ENCODE measurements at regions not wholly inside any gene's neighbourhood (a gene's known extent, or its start where the extent isn't known, plus 50 kb on each side); places are given as distances from the start of the nearest gene placed in this dataset.

DNA sequence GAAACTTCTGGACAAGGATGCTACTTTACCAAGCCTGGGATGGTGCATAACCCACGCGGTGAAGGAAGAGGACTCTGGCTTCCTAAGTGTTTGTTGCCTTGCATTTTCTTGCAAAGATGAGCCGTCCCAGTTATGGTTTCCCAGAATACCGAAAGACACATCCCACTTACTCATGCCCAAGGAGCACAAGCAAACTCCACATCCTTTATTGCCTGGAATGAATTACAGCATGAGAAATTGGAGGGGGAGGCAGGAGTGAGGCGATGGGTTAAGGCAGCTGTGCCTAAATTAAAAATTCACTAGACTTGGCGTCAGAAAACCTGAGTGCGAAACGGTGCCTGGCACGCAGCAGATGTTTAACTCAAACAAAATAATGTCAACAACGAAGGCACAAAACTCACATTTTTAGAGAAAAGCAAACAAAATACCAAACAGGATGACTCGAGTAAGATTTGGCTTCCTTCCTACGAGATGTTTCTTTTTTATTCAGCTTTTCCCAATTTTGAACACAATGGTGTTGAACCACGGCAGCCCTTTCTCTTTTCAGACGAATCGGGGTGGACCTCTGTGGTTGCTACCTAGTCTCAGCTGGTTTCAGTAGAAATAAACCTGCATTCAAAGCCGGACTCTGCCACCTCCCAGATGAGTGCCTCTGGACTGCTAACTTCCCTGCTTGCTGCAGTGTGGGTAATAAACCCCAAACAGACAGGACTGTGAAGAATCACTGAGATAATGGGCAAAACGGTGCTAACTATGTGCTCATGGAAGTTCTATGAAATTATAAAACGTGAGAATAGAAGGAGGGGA, 100.3 kb upstream of the NCK2 start:
- H3K27ac Mint-ChIP-seq: no peak overlapping the region
- no peaks in the 10 kb centered on the region for H3K36me3 Mint-ChIP-seq
- no peak overlapping the region for H3K4me3 Mint-ChIP-seq
- CTCF ChIA-PET: no interaction called here
- no peak for DNase-seq
- H3K9me3 Mint-ChIP-seq: no peaks in the 10 kb centered on the region
- peaks cover 20% of the 10 kb centered on the region for H3K27me3 Mint-ChIP-seq
- H3K4me1 Mint-ChIP-seq: no peaks in the 10 kb centered on the region

DNA sequence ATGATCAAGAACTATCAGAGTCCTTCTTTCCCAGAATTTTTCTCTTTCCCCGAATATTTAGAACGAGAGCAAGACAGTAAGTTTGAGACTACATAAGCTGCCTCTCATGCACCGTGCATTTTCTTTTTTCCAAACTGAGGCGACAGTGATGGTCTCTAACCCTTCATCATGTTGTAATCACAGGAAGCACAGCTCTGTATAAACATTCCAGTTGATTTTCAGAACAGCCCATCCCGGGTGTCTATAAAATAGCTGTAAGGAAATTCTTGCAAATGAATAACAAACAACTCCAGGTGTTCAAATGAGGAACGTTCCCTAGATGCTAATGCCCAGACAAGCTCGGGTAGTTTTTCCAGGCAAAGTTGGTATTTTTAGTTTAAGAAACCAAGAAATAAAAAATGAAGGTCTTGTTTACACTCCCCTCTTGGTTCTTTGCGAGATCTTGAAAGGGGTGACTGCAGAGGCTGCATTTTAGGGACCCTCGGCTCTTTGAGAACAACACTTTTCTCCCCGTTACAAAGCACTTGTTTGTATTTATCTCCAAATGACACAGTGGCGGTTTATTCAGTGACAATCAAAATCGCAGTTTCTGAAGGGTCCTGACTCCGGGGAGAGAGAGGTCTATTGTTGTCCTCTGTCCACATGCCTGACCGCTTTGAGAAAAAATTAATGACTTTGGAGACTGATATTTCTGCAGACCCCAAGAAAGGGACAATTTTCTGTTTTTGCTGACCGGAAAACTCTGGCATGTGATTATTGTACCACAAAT, 101.1 kb upstream of the NCK2 start:
- Mint-ChIP-seq H3K36me3 (no peaks in the 10 kb centered on the region), H3K4me1 (no peaks in the 10 kb centered on the region), H3K27me3 (peaks cover 20% of the 10 kb centered on the region), H3K27ac (no peak overlapping the region), H3K4me3 (no peak overlapping the region), H3K9me3 (no peaks in the 10 kb centered on the region)
- CTCF ChIA-PET: no interaction called here
- no peak for DNase-seq

DNA sequence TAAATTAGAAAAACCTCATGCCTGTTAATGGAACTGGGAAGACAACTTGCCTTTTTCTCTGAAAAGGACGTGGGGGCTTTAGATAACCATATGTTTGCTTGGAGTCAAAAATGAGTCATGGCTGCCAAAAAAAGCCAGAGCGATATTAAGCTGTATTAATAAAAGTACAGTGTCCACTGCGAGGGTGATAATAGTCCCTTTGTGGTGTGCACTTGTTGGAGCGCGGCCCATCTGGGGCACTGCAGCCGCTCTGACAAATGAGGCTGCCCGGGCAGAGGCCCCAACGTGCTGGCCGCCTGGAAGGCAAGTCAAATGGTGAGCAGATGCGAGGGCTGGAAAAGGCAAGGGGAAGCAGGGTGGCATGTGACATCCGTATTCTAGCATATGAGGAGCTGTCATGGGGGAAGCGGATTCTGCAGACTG, 103.3 kb upstream of the NCK2 start:
- Mint-ChIP-seq H3K36me3 (no peaks in the 10 kb centered on the region), H3K4me3 (no peak overlapping the region), H3K27me3 (peaks cover 12% of the 10 kb centered on the region), H3K27ac (no peak overlapping the region), H3K4me1 (no peaks in the 10 kb centered on the region), H3K9me3 (no peaks in the 10 kb centered on the region)
- CTCF ChIA-PET: no interaction called here
- no peak for DNase-seq

DNA sequence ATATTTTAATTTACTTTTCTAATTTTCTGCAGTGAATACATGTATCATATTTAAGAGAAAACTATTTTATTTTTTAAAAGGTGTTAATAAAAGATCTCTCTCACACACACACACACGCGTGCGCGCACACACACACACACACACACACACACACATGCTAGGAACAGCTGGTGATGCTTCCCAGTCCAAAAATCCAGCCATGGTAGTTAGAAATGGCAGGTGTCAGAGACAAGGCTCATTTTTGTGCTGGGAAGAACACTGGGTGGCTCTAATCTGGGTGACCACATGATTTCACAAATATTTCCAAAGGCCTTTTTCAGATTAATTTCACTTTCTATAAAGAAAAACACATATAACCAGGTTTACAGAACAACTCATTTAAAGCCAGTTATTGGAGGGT, 104.5 kb upstream of the NCK2 start:
- H3K9me3 Mint-ChIP-seq: no peaks in the 10 kb centered on the region
- CTCF ChIA-PET: no interaction called here

GRCh38 chr2:105636109-105636740, 108.5 kb upstream of the NCK2 start:
- no peak for DNase-seq
- Mint-ChIP-seq H3K4me1 (no peaks in the 10 kb centered on the region), H3K9me3 (no peaks in the 10 kb centered on the region), H3K27ac (no peak overlapping the region), H3K4me3 (no peak overlapping the region), H3K27me3 (peaks cover 11% of the 10 kb centered on the region), H3K36me3 (no peaks in the 10 kb centered on the region)
- CTCF ChIA-PET: no interaction called here

More for the DNA sequence above, 104.5 kb upstream of the NCK2 start:
- no peak for DNase-seq
- Mint-ChIP-seq H3K36me3 (no peaks in the 10 kb centered on the region), H3K4me3 (no peak overlapping the region), H3K27me3 (peaks cover 18% of the 10 kb centered on the region), H3K4me1 (no peaks in the 10 kb centered on the region), H3K27ac (no peak overlapping the region)

GRCh38 chr2:105635564-105635963, 109.1 kb upstream of the NCK2 start:
- DNase-seq: no peak
- H3K4me3 Mint-ChIP-seq: no peak overlapping the region
- no peaks in the 10 kb centered on the region for H3K36me3 Mint-ChIP-seq
- H3K27me3 Mint-ChIP-seq: peaks cover 13% of the 10 kb centered on the region
- no peak overlapping the region for H3K27ac Mint-ChIP-seq
- no peaks in the 10 kb centered on the region for H3K9me3 Mint-ChIP-seq
- no peaks in the 10 kb centered on the region for H3K4me1 Mint-ChIP-seq
- CTCF ChIA-PET: no interaction called here

GRCh38 chr2:105634198-105634597, 110.5 kb upstream of the NCK2 start:
- CTCF ChIA-PET: no interaction called here
- no peak overlapping the region for H3K27ac Mint-ChIP-seq
- H3K4me3 Mint-ChIP-seq: no peak overlapping the region
- H3K4me1 Mint-ChIP-seq: no peaks in the 10 kb centered on the region
- DNase-seq: no peak
- no peaks in the 10 kb centered on the region for H3K36me3 Mint-ChIP-seq
- H3K27me3 Mint-ChIP-seq: peaks cover 16% of the 10 kb centered on the region
- no peaks in the 10 kb centered on the region for H3K9me3 Mint-ChIP-seq

- CTCF ChIA-PET: no interaction called here
- H3K4me1 Mint-ChIP-seq: no peaks in the 10 kb centered on the region
These were observed 112.8 kb upstream of the NCK2 start for GRCh38 chr2:105631922-105632321.

DNA sequence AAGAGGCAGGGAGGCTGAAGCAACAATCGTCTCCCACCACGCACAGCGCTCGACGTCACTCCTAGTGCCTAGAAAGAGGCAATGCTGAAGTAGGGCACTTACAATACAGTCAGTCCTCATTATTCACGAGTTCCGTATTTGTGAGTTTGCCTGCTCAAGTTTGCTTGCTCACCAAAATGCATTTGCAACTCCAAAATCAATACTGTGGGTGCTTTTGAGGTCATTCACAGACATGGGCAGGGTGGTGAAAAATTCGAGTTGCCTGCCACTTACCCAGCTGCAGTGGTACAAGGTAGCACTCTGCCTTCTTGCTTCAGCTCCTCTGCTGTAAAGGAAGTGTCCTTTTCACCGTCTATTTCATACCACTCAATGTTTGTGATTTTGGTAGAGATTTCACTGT, 113.7 kb upstream of the NCK2 start:
- H3K36me3 Mint-ChIP-seq: no peaks in the 10 kb centered on the region
- peaks cover 24% of the 10 kb centered on the region for H3K27me3 Mint-ChIP-seq
- DNase-seq: no peak
- H3K4me3 Mint-ChIP-seq: no peak overlapping the region
- no peaks in the 10 kb centered on the region for H3K9me3 Mint-ChIP-seq
- no peak overlapping the region for H3K27ac Mint-ChIP-seq
- CTCF ChIA-PET: no interaction called here
- no peaks in the 10 kb centered on the region for H3K4me1 Mint-ChIP-seq

More at GRCh38 chr2:105631922-105632321, 112.8 kb upstream of the NCK2 start:
- Mint-ChIP-seq H3K27me3 (peaks cover 28% of the 10 kb centered on the region), H3K36me3 (no peaks in the 10 kb centered on the region), H3K4me3 (no peak overlapping the region), H3K9me3 (no peaks in the 10 kb centered on the region), H3K27ac (no peak overlapping the region)
- DNase-seq: no peak

GRCh38 chr2:105629634-105630033, 115.1 kb upstream of the NCK2 start:
- no peak for DNase-seq
- Mint-ChIP-seq H3K27ac (no peak overlapping the region), H3K36me3 (no peaks in the 10 kb centered on the region), H3K4me1 (no peaks in the 10 kb centered on the region), H3K9me3 (no peaks in the 10 kb centered on the region), H3K4me3 (no peak overlapping the region), H3K27me3 (peaks cover 28% of the 10 kb centered on the region)
- CTCF ChIA-PET: interaction anchor here (0.6 kb wide), 1 partner anchor 25 kb away, joined by 3 read pairs; no protein-coding TSS in a partner anchor

GRCh38 chr2:105627534-105627933, 117.2 kb upstream of the NCK2 start:
- Mint-ChIP-seq H3K4me1 (no peaks in the 10 kb centered on the region), H3K9me3 (no peaks in the 10 kb centered on the region), H3K27me3 (peaks cover 38% of the 10 kb centered on the region), H3K36me3 (no peaks in the 10 kb centered on the region), H3K27ac (no peak overlapping the region), H3K4me3 (no peak overlapping the region)
- CTCF ChIA-PET: no interaction called here
- DNase-seq: no peak

DNA sequence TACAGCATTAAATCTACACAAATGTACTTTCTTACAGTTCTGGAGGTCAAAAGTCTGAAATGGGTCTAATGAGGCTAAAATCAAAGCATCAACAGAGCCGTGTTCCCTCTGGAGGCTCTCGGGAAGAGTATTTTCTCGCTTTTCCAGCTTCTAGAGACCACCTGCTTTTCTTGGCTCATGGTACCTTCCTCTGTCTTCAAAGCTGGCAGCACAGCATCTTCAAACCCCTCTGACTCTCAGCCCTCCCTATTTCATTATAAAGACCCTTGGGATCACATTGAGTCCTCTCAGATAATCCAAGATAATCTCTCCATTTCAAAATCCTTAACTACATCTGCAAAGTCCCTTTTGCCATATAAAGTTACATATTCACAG, 117.8 kb upstream of the NCK2 start:
- H3K27ac Mint-ChIP-seq: no peak overlapping the region
- H3K36me3 Mint-ChIP-seq: no peaks in the 10 kb centered on the region
- H3K4me1 Mint-ChIP-seq: no peaks in the 10 kb centered on the region
- H3K9me3 Mint-ChIP-seq: no peaks in the 10 kb centered on the region
- no peak for DNase-seq
- CTCF ChIA-PET: no interaction called here
- no peak overlapping the region for H3K4me3 Mint-ChIP-seq
- peaks cover 39% of the 10 kb centered on the region for H3K27me3 Mint-ChIP-seq

DNA sequence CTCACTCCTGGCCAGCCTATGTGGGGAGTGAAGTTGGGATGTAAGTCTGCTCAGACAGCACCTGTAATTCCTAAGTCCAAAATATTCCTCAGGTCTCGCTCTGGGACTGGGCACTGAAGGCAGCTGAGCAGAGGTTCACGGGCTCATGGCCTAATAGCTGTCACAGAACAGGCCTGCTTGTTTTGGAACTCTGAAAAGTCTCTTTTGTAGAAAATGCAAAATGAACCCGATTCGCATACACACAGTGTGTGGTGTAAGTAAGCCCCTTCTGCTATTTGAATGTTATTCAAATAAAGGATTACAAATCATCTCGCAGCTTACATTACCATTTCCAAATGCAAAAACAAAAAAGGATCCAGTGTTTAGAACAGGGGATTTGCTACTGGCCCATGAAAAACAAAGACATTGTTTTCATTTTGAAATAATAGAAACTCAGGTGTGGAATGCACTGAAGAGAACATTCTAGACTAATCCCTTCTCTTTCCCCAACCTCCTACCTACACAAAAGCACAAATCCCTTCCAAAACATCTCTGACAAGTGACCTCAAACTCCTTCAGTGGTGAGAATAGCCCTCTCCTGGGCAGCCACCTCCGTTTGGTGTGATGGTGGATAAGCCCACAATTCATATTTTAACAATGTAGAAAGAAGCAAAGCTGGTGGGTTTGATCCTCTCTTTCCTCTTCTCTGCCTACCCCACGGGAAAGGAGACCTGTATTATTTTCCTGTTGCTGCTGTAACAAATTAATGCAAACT, 118.3 kb upstream of the NCK2 start:
- Mint-ChIP-seq H3K9me3 (no peaks in the 10 kb centered on the region), H3K4me3 (no peak overlapping the region), H3K36me3 (no peaks in the 10 kb centered on the region), H3K27ac (no peak overlapping the region), H3K27me3 (peaks cover 45% of the 10 kb centered on the region), H3K4me1 (no peaks in the 10 kb centered on the region)
- no peak for DNase-seq
- CTCF ChIA-PET: no interaction called here

- Mint-ChIP-seq H3K9me3 (no peaks in the 10 kb centered on the region), H3K36me3 (no peaks in the 10 kb centered on the region), H3K27ac (no peak overlapping the region), H3K27me3 (peaks cover 50% of the 10 kb centered on the region), H3K4me3 (no peak overlapping the region), H3K4me1 (no peaks in the 10 kb centered on the region)
- CTCF ChIA-PET: no interaction called here
- no peak for DNase-seq
These were observed 119.1 kb upstream of the NCK2 start for GRCh38 chr2:105625632-105626031.
